Activated CD4-positive, alpha-beta T cell treated with anti-CD3 and anti-CD28 coated beads, Interleukin-2, amount 10 ng/mL, durations not matched to agents 7 days and 5 days (primary cell): ENCODE measurements at regions not wholly inside any gene's neighbourhood (a gene's known extent, or its start where the extent isn't known, plus 50 kb on each side); places are given as distances from the start of the nearest gene placed in this dataset.

Experiments
- CTCF ChIA-PET: fragments of 350-600 bp; sonication (Branson Sonifier 250); formaldehyde crosslinking; loops from one replicate; lab custom pipeline; 2021; ENCODE audit warnings: antibody characterized with exemption; lab: Charles Lee
- POLR2A ChIA-PET: fragments of 350-600 bp; sonication (Branson Sonifier 250); formaldehyde crosslinking; loops from one replicate; lab custom pipeline; 2021; ENCODE audit warnings: antibody characterized with exemption; lab: Charles Lee
- DNase-seq: peaks from one replicate; pipeline ENCODE4 v3.0.0-alpha.2; 2020
- H3K27ac Mint-ChIP-seq: one replicate; pipeline ENCODE4 v1.8.0; 2021; ENCODE audit warnings: mild to moderate bottlenecking, moderate library complexity, mixed read lengths
- H3K27me3 Mint-ChIP-seq: one replicate; pipeline ENCODE4 v1.8.0; 2021; ENCODE audit warnings: mixed read lengths
- H3K36me3 Mint-ChIP-seq: one replicate; pipeline ENCODE4 v1.8.0; 2021; ENCODE audit warnings: low read depth, mixed read lengths
- H3K4me1 Mint-ChIP-seq: one replicate; pipeline ENCODE4 v1.8.0; 2021; ENCODE audit warnings: mixed read lengths
- H3K4me3 Mint-ChIP-seq: one replicate; pipeline ENCODE4 v1.8.0; 2021; ENCODE audit warnings: mild to moderate bottlenecking, moderate library complexity, mixed read lengths
- H3K9me3 Mint-ChIP-seq: one replicate; pipeline ENCODE4 v1.8.0; 2021; ENCODE audit warnings: mixed read lengths

DNA sequence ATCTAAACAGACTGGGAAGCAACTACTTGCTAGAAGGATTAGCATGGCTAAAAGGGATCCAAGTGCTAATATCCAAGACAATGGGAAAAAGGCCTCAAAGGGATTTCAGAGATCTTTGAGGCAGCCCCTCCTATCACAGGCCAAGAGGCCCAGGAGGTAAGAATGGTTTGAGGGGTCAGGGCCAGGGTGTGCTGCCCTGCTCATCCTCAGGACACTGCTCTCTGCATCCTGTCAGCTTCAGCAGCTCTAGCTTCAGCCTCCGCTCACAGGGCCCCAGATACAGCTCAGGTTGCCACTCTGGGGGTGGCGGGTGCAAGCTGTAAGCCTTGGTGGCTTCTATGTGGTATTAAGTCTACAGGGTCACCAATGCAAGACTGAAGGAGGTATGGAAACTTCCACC is 278.7 kb downstream of the PARP8 start:
- CTCF ChIA-PET = no interaction called here
- Mint-ChIP-seq H3K9me3 (no peaks in the 10 kb centered on the region), H3K36me3 (no peaks in the 10 kb centered on the region), H3K4me1 (no peaks in the 10 kb centered on the region), H3K27me3 (no peaks in the 10 kb centered on the region), H3K4me3 (no peak overlapping the region), H3K27ac (no peak overlapping the region)
- DNase-seq = no peak
- POLR2A ChIA-PET = no interaction called here

DNA sequence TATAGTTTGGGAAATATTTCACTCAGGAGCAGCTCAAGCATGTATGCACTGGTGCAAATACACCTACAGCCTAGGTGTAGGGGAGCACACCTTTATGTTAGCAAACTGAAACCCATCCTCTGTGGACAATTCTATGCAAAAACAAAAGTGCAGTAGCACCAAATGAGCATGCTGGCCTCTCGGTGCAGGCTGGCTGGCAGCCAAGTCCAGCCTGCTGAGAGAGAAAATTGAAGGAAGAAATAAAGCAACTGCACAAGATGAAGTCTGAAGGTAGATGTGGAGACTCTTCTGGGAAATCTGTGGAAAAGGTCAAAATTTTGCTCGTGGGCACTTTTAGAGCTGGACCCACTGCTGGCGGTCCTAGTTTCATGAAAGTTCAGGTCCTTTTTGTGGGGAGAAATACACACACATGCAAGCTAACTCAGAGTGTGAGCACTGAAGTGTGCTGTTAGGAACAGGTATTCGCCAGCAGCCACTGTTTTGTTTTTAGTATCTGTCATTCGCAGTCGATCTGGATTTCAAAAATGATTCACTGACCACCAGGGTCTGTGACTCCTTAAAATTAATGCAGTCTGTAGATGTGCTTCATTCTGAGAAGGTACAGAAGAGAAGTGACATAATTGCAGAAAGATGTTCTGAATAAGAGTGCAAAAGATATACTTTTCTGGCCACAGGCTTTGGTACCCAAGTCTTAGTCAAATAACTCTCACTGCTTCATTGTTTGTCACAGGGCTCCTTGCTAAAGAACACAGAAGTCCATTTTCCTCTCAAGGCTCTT is 281.7 kb downstream of the PARP8 start:
- POLR2A ChIA-PET = no interaction called here
- CTCF ChIA-PET = no interaction called here
- H3K4me1 Mint-ChIP-seq = no peaks in the 10 kb centered on the region

DNA sequence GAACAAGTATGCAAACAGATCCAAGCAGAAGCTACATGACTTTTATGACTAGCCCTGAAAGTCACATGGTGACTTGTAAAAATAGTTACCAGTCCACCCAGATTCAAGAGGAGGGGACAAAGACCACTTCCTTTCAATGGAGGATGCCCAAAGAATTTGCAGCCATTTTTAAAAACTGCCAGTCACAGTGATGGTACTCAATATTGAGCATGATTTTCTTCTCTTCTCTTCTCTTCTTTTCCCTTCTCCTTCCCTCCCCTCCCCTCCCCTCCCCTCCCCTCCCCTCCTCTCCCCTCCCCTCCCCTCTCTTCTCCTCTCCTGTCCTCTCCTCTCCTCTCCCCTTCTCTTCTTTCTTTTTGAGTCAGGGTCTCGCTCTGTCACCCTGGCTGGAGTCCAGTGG is 286.9 kb downstream of the PARP8 start:
- no peaks in the 10 kb centered on the region for H3K36me3 Mint-ChIP-seq
- CTCF ChIA-PET = no interaction called here

More for the DNA sequence above, 281.7 kb downstream of the PARP8 start:
- Mint-ChIP-seq H3K36me3 (no peaks in the 10 kb centered on the region), H3K9me3 (no peaks in the 10 kb centered on the region), H3K27me3 (peaks cover 3% of the 10 kb centered on the region), H3K27ac (no peak overlapping the region), H3K4me3 (no peak overlapping the region)
- DNase-seq = no peak

DNA sequence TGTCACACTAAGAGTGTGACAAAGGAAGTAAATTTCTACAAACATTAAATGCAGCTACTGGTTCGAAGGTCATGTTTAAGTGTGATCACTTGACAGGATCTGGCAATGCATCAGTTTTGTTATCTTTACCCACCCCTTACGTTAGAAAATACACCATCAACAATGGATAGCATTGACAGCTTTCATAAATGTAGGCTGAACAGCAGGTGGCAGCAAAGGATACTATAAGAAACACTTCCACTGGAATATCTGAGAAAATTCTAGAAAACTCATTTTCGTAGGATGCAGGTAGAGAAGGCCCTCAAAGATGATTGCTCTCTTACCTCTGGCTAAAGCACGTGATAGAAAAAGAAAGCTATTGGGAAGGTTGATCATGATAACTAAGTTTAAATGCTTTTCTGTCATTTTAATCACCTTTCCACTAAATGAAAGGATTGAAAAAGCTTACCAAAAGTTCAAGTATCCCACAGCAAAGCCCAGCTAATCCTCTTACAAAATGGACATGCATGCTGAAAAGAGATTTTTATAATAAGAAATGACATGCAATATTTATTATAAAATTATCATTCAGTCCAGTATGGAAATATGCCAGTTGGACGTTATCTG is 292.5 kb downstream of the PARP8 start:
- Mint-ChIP-seq H3K36me3 (no peaks in the 10 kb centered on the region), H3K9me3 (no peaks in the 10 kb centered on the region), H3K4me3 (no peak overlapping the region), H3K27ac (no peak overlapping the region), H3K4me1 (peaks cover 6% of the 10 kb centered on the region), H3K27me3 (peaks cover 29% of the 10 kb centered on the region)
- ChIA-PET POLR2A (no interaction called here), CTCF (no interaction called here)
- DNase-seq = peak; percentile 27

More for the DNA sequence above, 286.9 kb downstream of the PARP8 start:
- DNase-seq = no peak
- Mint-ChIP-seq H3K4me1 (no peaks in the 10 kb centered on the region), H3K27ac (no peak overlapping the region), H3K9me3 (no peaks in the 10 kb centered on the region), H3K27me3 (peaks cover 10% of the 10 kb centered on the region), H3K4me3 (no peak overlapping the region)
- POLR2A ChIA-PET = no interaction called here

DNA sequence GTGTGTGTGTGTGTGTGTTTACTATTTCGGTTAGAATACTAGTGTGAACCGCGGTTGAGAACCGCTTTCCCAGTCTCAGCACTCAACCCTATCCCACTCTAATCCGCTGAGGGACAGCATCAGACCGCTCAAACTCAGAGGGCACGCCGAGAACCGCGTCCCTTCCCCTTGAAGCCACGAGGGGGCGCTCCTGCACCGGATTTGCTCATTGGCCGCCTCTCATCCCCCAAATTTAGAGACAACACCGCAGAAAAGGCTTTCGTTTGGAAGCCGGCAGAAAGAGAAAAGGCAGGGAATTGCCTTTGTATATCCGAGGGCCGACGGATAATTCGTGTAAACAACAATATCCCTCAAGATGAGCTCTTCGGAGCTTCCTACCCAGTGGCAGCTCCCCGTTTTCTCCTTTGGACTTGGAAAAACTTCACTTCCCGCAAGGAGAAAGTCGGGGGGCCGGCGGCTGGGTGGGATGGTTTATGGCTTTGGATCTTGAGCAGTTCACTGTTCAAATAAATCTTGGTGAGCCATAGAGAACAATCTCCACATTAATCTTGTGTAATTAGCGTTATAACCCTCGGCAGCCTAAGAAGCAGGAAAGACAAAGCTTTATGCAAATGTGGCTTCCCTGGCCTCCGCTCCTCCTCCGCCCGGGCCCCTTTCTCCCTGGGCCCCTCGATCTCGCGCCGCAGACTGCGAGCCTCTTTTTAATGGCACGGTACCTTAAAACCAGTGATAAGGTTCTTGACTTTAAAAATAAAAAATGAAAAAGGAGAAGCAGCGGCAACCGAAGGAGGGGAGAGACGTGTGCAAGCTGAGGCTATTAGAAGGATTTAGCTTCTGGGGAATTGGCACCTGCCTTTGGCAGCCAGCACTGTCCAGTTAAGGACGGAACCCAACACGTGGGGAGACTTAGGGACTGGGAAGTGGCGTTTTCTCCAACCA is 296.8 kb downstream of the PARP8 start:
- POLR2A ChIA-PET = no interaction called here
- Mint-ChIP-seq H3K36me3 (peaks cover 4% of the 10 kb centered on the region), H3K27ac (peak overlapping the region; percentile 54), H3K4me3 (peak overlapping the region; percentile 67), H3K4me1 (peaks cover 36% of the 10 kb centered on the region), H3K9me3 (no peaks in the 10 kb centered on the region), H3K27me3 (peaks cover 64% of the 10 kb centered on the region)
- CTCF ChIA-PET = interaction anchor here (0.6 to 1.4 kb wide), 3 partner anchors 10 to 1600 kb away, joined by 4 to 5 read pairs (median 4); no protein-coding TSS in a partner anchor
- peak; percentile 69 for DNase-seq

DNA sequence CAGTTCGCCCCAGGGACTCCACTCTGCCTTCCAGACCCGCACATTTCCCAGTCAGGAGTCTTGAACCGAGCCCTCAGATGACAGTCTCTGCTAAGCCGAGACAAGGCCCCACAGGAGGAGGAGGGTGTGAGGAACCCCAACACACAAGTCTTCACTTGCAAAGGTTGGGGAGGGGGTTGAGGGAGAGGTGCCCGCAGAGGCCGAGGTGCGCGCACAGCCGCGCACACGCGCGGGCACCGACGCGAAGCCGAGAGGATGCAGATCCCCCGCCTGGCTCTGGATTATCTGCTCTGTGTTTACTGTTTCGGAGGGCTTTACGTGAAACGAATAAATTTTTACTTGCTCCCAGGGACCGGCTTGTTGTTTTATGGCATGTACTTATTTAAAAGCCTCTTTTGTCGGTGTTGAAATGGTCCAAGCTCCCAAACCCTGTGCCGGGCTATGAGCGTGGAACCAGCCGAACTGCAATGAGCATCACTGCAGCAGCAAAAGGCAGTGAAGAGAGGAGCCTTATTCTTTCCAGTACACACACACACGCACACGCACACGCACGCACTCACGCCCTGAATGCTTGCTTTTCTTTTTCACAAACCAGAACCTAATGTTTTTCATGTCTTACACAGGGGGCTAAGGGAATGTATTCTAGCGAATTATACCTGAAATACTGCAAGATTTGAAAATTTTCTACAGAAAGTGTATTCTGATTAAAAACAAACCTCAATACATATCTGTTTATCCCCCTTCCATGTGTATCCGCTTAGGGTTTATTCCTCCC is 297.7 kb downstream of the PARP8 start:
- peaks cover 46% of the 10 kb centered on the region for H3K4me1 Mint-ChIP-seq
- POLR2A ChIA-PET = no interaction called here
- no peak for DNase-seq
- H3K9me3 Mint-ChIP-seq = no peaks in the 10 kb centered on the region
- CTCF ChIA-PET = interaction anchor here (0.6 to 1.4 kb wide), 3 partner anchors 9 to 1577 kb away, joined by 3 to 4 read pairs (median 4); no protein-coding TSS in a partner anchor
- peaks cover 4% of the 10 kb centered on the region for H3K36me3 Mint-ChIP-seq
- peaks cover 70% of the 10 kb centered on the region for H3K27me3 Mint-ChIP-seq
- peak overlapping the region; percentile 28 for H3K4me3 Mint-ChIP-seq
- no peak overlapping the region for H3K27ac Mint-ChIP-seq

DNA sequence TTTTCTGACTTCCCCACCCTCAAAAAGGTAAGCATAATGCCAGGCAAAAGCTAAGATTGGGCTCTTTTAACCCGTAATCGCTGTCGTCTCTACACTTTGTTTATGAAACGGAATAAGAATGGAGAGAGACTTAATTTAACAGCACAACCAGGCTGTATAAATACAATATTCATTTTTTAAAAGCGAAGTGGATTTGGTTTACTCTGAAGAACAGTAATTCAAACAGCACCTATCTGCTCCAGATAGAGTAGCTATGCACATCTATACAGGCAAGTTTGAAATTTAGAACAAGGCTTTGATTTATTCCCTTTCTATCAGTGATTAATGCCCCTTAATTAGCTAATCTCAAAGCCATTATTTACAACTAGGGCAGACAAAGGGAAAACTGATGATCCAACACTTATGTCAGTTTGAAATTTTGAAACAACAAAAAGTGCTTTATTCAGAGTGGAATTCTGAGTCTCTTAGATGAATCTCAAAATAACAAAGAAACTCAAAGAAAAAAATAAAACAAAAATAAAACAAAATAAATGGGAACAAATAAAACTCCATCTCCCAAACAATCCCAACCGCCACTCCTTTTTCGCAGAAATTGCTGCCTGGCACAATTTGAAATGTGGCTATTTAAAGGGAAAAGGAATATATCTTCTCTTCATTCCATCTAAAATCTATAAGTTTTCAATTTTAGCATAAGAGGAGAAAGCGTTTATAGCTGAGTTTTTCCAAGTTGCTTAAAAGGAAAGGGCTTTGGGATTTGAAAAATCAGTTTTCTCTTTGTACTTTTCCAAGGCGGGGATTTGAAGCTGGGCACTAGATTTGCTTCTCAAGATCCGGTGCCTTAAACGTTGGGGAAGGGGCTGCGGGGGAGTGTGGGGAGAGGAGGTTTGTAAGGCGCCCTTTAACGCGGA is 298.6 kb downstream of the PARP8 start:
- Mint-ChIP-seq H3K4me1 (peaks cover 51% of the 10 kb centered on the region), H3K4me3 (no peak overlapping the region), H3K27ac (no peak overlapping the region), H3K36me3 (peaks cover 4% of the 10 kb centered on the region), H3K9me3 (no peaks in the 10 kb centered on the region), H3K27me3 (peaks cover 71% of the 10 kb centered on the region)
- DNase-seq = no peak
- POLR2A ChIA-PET = no interaction called here
- CTCF ChIA-PET = interaction anchor here (0.6 kb wide), 1 partner anchor 1577 kb away, joined by 3 read pairs; no protein-coding TSS in a partner anchor

DNA sequence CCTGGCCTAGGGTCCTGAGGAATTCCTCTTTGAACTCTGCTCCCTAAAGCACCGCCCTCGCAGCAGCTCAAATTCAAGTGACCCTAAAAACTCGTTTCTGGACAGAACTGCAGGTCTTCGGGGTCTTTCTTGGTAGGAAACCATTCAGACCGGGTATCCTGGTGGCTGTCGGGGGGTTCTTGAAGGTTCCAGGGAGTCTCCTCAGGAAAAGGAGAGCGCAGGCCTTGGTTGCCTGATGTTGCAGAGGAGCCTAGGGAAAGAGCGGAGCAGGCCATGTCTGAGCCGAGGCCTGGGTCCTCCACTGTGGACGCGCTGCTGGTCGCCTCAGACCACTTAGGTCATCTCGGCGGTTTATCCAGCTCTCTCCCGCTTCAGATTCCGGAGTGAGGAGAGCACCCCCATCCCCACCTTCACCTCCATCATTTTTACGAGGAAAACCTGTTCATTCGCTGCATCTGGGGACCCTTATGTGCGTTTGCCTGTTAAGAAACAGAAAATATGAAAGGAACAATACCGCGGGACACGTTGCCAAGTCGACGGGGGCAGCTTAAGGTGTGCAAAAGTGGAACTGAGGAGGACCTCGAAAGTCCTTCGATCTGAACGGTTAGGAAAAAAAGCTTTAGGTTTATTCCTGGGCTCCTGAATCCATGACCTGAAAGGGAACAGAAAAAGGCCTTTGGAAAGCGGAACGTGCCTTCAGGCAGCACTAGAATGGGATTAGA is 299.4 kb downstream of the PARP8 start:
- POLR2A ChIA-PET = no interaction called here
- H3K4me1 Mint-ChIP-seq = peaks cover 52% of the 10 kb centered on the region

DNA sequence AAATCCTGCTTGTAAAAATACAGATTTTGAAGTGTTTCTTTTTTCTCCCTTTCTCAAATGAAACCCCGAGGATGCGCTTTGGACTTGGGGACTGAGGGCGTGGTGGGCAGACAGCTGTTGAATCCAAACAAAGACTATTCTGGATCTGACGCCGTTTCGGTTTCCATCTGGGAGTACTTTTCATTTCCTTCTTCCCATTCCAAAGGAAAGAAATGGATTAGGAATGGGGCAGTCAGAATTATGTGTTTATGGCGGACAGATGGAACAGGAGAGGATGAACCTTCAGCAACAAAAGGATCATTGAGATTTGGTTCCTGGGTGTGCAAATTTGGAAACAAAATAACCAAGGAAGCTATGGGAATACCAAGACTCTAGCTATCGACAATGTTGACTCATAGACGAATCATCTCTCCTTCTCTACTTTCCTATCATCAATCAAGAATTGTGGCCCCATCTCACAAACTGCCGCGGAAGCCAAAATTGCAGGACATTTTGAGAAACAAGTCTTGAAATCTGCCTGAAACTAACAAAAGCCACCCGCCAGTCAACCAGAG is 300.6 kb downstream of the PARP8 start:
- H3K36me3 Mint-ChIP-seq = peaks cover 4% of the 10 kb centered on the region

More for the DNA sequence above, 299.4 kb downstream of the PARP8 start:
- peaks cover 4% of the 10 kb centered on the region for H3K36me3 Mint-ChIP-seq
- no peaks in the 10 kb centered on the region for H3K9me3 Mint-ChIP-seq
- CTCF ChIA-PET = interaction anchor here (0.5 kb wide), 1 partner anchor 1855 kb away, joined by 3 read pairs; no protein-coding TSS in a partner anchor
- no peak overlapping the region for H3K4me3 Mint-ChIP-seq
- H3K27ac Mint-ChIP-seq = no peak overlapping the region
- DNase-seq = no peak
- peaks cover 80% of the 10 kb centered on the region for H3K27me3 Mint-ChIP-seq

DNA sequence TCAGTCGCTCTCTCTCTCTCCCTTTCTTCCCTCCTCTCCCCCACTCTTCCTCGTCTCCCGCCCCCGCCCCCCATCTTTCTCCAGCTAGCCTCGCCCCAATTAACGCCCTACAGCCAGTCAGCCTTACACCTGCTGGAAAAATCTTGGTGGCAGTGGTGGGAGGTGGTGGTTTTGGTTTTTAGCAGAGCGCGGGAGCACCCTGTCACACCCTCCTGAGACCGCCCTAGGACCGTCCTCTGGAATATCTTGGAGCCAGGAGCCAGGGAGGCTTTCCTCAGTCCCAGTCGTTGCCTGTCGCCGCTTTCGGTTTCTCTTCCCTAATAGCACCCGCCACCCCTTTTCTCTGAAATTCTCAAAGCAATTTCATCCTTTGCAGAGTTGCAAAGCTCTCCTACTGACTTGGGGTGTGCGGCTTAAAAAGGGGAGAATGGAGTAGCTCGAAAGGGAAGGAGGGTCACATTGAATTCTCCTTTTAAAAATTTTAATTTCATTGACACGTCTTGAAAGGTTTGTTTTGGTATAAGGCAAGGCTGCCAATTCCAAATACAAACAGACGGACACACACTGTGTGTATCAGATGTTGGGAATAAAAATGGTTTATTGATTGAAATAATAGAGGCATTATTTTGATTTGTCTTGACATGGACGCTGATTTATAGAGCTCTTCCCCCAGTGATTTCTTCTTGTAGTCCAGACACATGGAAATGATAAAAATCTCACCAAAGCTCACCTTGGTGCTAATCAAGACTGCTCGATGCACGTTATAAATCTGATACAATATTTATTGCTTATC is 301.3 kb downstream of the PARP8 start:
- Mint-ChIP-seq H3K4me1 (peaks cover 52% of the 10 kb centered on the region), H3K4me3 (peak overlapping the region; percentile 74), H3K27me3 (peaks cover 86% of the 10 kb centered on the region), H3K27ac (no peak overlapping the region), H3K9me3 (no peaks in the 10 kb centered on the region), H3K36me3 (peaks cover 4% of the 10 kb centered on the region)
- CTCF ChIA-PET = interaction anchor here (0.8 to 1.2 kb wide), 2 partner anchors 10 to 12 kb away, joined by 3 read pairs; no protein-coding TSS in a partner anchor
- peak; percentile 25 for DNase-seq
- POLR2A ChIA-PET = no interaction called here

More for the DNA sequence above, 300.6 kb downstream of the PARP8 start:
- H3K27ac Mint-ChIP-seq = no peak overlapping the region
- H3K9me3 Mint-ChIP-seq = no peaks in the 10 kb centered on the region
- peaks cover 52% of the 10 kb centered on the region for H3K4me1 Mint-ChIP-seq
- peaks cover 87% of the 10 kb centered on the region for H3K27me3 Mint-ChIP-seq
- DNase-seq = no peak
- peak overlapping the region; percentile 74 for H3K4me3 Mint-ChIP-seq
- ChIA-PET CTCF (interaction anchor here (0.8 to 1.2 kb wide), 2 partner anchors 10 to 12 kb away, joined by 3 read pairs; no protein-coding TSS in a partner anchor), POLR2A (no interaction called here)
